Gastrocnemius medialis (tissue), 4 donors: ENCODE measurements at regions not wholly inside any gene's neighbourhood (a gene's known extent, or its start where the extent isn't known, plus 50 kb on each side); places are given as distances from the start of the nearest gene placed in this dataset.
A peak's percentile ranks its signal among the peaks of the same experiment; 100 is the strongest.
"Not testable (repeated sequence)": the region's sequence is repeated elsewhere in the genome, so short reads cannot be mapped to it uniquely, and the experiment has no call there.

Experiments
- ATAC-seq, 2 donors: fragments of 150-250 bp; one replicate each; pipeline ENCODE4 v1.9.1; 2016
- DNase-seq, 2 donors: peaks; one replicate each; pipeline ENCODE4 v3.0.0-alpha.2; 2019
- H3K27ac ChIP-seq, 4 donors: fragments of 200-600 bp; sonication (generic); 1 replicate in 1 of 4; 2 replicates in 3 of 4; pipeline ENCODE4 v1.5.1; 2016 to 2018; ENCODE audit warnings: mild to moderate bottlenecking in 2 of 4, moderate library complexity in 1 of 4
- H3K27me3 ChIP-seq, 3 donors: fragments of 200-600 bp; sonication (generic) in 2 of 3; 1 replicate in 1 of 3; 2 replicates in 2 of 3; pipeline versions ENCODE4 v1.5.1 to v1.6.0; 2016 to 2019; ENCODE audit warnings: mild to moderate bottlenecking in 1 of 3, moderate library complexity in 1 of 3
- H3K36me3 ChIP-seq, 2 donors: fragments of 200-600 bp; sonication (generic) in 1 of 2; one replicate each; pipeline ENCODE4 v1.5.1; 2017 to 2018
- H3K4me1 ChIP-seq, 2 donors: fragments of 200-600 bp; sonication (generic) in 1 of 2; one replicate each; pipeline ENCODE4 v1.5.1; 2016 to 2017; ENCODE audit warnings: mild to moderate bottlenecking in 2 of 2
- H3K4me3 ChIP-seq, 4 donors: fragments of 200-600 bp; sonication (generic) in 3 of 4; 1 replicate in 1 of 4; 2 replicates in 3 of 4; pipeline ENCODE4 v1.5.1; 2016 to 2019; ENCODE audit warnings: mild to moderate bottlenecking in 2 of 4
- H3K9me3 ChIP-seq, 3 donors: fragments of 200-600 bp; sonication (generic) in 2 of 3; 1 replicate in 1 of 3; 2 replicates in 2 of 3; pipeline ENCODE4 v1.5.1; 2016 to 2019
- CTCF ChIP-seq, 5 experiments: fragments of 450-650 bp in 3 of 5; fragments of 200-600 bp in 2 of 5; sonication (generic) in 2 of 5; IDR thresholded peaks in 4 of 5; conservative IDR thresholded peaks in 1 of 5; 1 replicate in 4 of 5; 2 replicates in 1 of 5; pipeline ENCODE4 v1.5.1; 2016 to 2019; ENCODE audit warnings: antibody characterized with exemption in 5 of 5, mild to moderate bottlenecking in 3 of 5, moderate library complexity in 3 of 5
- POLR2A ChIP-seq, 2 donors: fragments of 450-650 bp; IDR thresholded peaks; one replicate each; pipeline ENCODE4 v1.6.1; 2017; ENCODE audit warnings: antibody characterized with exemption in 2 of 2, mild to moderate bottlenecking in 2 of 2, moderate library complexity in 2 of 2
- in situ Hi-C, 4 donors: fragments of 200-750 bp; cut with MboI; loops; one replicate each; pipeline versions ENCODE4 v1.15.0 to v1.8.0; 2017; ENCODE audit warnings: low sequenced_read_pairs in 4 of 4
- intact Hi-C: fragments of 100-400 bp; cut with DNase I; formaldehyde crosslinking; loops from one replicate; pipeline ENCODE4 v1.15.1; 2023; ENCODE audit warnings: low total_unique reads

- H3K27ac ChIP-seq, H3K4me1 ChIP-seq, H3K27me3 ChIP-seq, intact Hi-C loops, H3K36me3 ChIP-seq, ATAC-seq, in situ Hi-C loops, H3K4me3 ChIP-seq, DNase-seq: not testable (repeated sequence)
- H3K9me3 ChIP-seq, result peaks cover 3 to 11% (median 5%) of the 10 kb centered on the region in 3 donors
Measured at GRCh38 chr11:94235772-94236171, 68.6 kb upstream of the IZUMO1R start.

DNA sequence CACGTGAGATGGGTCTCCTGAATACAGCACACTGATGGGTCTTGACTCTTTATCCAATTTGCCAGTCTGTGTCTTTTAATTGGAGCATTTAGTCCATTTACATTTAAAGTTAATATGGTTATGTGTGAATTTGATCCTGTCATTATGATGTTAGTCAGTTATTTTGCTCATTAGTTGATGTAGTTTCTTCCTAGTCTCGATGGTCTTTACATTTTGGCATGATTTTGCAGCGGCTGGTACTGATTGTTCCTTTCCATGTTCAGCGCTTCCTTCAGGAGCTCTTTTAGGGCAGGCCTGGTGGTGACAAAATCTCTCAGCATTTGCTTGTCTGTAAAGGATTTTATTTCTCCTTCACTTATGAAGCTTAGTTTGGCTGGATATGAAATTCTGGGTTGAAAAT is 68.0 kb upstream of the IZUMO1R start:
- intact Hi-C loops, H3K4me1 ChIP-seq, in situ Hi-C loops, H3K4me3 ChIP-seq, ATAC-seq, H3K27ac ChIP-seq, H3K27me3 ChIP-seq, H3K36me3 ChIP-seq, DNase-seq: not testable (repeated sequence)
- H3K9me3 ChIP-seq, result peaks cover 3 to 11% (median 5%) of the 10 kb centered on the region in 3 donors

DNA sequence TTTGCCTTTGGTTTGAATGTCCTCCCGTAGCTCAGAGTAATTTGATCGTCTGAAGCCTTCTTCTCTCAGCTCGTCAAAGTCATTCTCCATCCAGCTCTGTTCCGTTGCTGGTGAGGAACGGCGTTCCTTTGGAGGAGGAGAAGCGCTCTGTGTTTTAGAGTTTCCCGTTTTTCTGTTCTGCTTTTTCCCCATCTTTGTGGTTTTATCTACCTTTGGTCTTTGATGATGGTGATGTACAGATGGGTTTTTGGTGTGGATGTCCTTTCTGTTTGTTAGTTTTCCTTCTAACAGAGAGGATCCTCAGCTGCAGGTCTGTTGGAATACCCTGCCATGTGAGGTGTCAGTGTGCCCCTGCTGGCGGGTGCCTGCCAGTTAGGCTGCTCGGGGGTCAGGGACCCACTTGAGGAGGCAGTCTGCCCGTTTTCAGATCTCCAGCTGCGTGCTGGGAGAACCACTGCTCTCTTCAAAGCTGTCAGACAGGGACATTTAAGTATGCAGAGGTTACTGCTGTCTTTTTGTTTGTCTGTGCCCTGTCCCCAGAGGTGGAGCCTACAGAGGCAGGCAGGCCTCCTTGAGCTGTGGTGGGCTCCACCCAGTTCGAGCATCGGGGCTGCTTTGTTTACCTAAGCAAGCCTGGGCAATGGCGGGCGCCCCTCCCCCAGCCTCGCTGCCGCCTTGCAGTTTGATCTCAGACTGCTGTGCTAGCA is 66.8 kb upstream of the IZUMO1R start:
- in situ Hi-C loops, result not testable (repeated sequence)

DNA sequence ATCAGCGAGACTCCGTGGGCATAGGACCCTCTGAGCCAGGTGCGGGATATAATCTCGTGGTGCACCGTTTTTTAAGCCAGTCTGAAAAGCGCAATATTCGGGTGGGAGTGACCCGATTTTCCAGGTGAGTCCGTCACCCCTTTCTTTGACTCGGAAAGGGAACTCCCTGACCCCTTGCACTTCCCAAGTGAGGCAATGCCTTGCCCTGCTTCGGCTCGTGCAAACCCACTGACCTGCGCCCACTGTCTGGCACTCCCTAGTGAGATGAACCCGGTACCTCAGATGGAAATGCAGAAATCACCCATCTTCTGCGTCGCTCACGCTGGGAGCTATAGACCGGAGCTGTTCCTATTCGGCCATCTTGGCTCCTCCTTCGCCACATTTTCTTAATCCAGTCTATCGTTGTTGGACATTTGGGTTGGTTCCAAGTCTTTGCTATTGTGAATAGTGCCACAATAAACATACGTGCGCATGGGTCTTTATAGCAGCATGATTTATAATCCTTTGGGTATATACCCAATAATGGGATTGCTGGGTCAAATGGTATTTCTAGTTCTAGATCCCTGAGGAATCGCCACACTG is 66.1 kb upstream of the IZUMO1R start:
- H3K27me3 ChIP-seq, ATAC-seq, intact Hi-C loops, H3K4me1 ChIP-seq, H3K27ac ChIP-seq, H3K36me3 ChIP-seq, in situ Hi-C loops: not testable (repeated sequence)
- H3K4me3 ChIP-seq, result peak overlapping the region in 1 of 4 donors; percentile 8
- peaks cover 3 to 11% (median 5%) of the 10 kb centered on the region in 3 donors for H3K9me3 ChIP-seq
- peak; percentile 14 to 21 for DNase-seq

More for the DNA sequence above, 66.8 kb upstream of the IZUMO1R start:
- H3K4me1 ChIP-seq, ATAC-seq, intact Hi-C loops, H3K27me3 ChIP-seq, H3K4me3 ChIP-seq, H3K27ac ChIP-seq, H3K36me3 ChIP-seq: not testable (repeated sequence)
- peak; percentile 15 to 22 for DNase-seq
- H3K9me3 ChIP-seq, result peaks cover 3 to 11% (median 5%) of the 10 kb centered on the region in 3 donors

- H3K36me3 ChIP-seq, H3K4me1 ChIP-seq, H3K27me3 ChIP-seq, intact Hi-C loops, in situ Hi-C loops, H3K27ac ChIP-seq, DNase-seq, ATAC-seq: not testable (repeated sequence)
- Histone ChIP-seq H3K4me3 (peak overlapping the region in 1 of 4 donors; percentile 8), H3K9me3 (peaks cover 3 to 11% (median 5%) of the 10 kb centered on the region in 3 donors)
Measured at GRCh38 chr11:94238774-94239173, 65.6 kb upstream of the IZUMO1R start.

DNA sequence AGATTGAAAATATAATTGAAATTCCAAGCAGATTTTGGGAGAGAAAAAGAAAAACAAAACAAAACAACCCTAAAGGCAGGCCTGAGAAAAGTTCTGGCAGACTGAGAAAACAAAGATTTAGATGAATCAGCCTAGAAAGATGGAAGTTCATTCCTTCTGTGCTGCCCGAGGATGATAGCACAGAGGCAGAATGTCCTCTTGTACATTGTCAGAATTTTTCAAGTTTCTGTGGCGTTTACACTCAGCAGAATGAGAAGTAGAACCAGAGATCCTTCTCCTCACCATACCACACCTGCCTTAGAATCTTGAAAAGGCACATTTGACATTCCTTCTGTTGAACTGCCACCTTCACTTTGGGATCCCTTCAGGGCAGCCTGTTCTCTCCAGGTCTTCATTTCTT is 62.5 kb upstream of the IZUMO1R start:
- intact Hi-C loops (no loop called here), in situ Hi-C loops (no loop called here)
- Histone ChIP-seq H3K27ac (no peak overlapping the region), H3K9me3 (peaks cover 3 to 11% (median 5%) of the 10 kb centered on the region in 3 donors), H3K4me3 (no peak overlapping the region), H3K36me3 (no peaks in the 10 kb centered on the region), H3K27me3 (peaks cover 0 to 3% (median 0%) of the 10 kb centered on the region in 3 donors), H3K4me1 (no peaks in the 10 kb centered on the region)
- ATAC-seq, result no peak
- TF ChIP-seq POLR2A (IDR thresholded peaks at IDR 0.05) (no peak), CTCF (IDR thresholded peaks at IDR 0.05 in 4 of 5, conservative IDR thresholded peaks at IDR 0.05 in 1 of 5) (no peak)
- no peak for DNase-seq

- intact Hi-C loops, result no loop called here
- no peak for TF ChIP-seq CTCF (IDR thresholded peaks at IDR 0.05 in 4 of 5, conservative IDR thresholded peaks at IDR 0.05 in 1 of 5)
- no peak for TF ChIP-seq POLR2A (IDR thresholded peaks at IDR 0.05)
- Histone ChIP-seq H3K36me3 (no peaks in the 10 kb centered on the region), H3K27ac (no peak overlapping the region), H3K27me3 (no peaks in the 10 kb centered on the region), H3K9me3 (peaks cover 0 to 2% (median 0%) of the 10 kb centered on the region in 3 donors), H3K4me3 (no peak overlapping the region), H3K4me1 (no peaks in the 10 kb centered on the region)
- ATAC-seq, result no peak
- no peak for DNase-seq
- in situ Hi-C loops, result no loop called here
Measured at GRCh38 chr11:94243571-94244515, 60.5 kb upstream of the IZUMO1R start.
